ENCODE measurements at regions not wholly inside any gene's neighbourhood (a gene's known extent, or its start where the extent isn't known, plus 50 kb on each side); places are given as distances from the start of the nearest gene placed in this dataset.
"Not testable (repeated sequence)": the region's sequence is repeated elsewhere in the genome, so short reads cannot be mapped to it uniquely, and the experiment has no call there.

GRCh38 chr2:5183031-5183430 lies 509.2 kb upstream of the SOX11 start:
- in situ Hi-C loops (cut with HindIII; ENCODE audit: low sequenced_read_pairs), result no loop called here

- in situ Hi-C loops (cut with HindIII; ENCODE audit: low sequenced_read_pairs), result no loop called here
Measured at GRCh38 chr2:5187283-5187682, 504.9 kb upstream of the SOX11 start.

- in situ Hi-C loops (cut with HindIII; ENCODE audit: low sequenced_read_pairs), result no loop called here
Measured at GRCh38 chr2:5188636-5189035, 503.5 kb upstream of the SOX11 start.

- in situ Hi-C loops (cut with HindIII; ENCODE audit: low sequenced_read_pairs), result no loop called here
Measured at GRCh38 chr2:5190023-5190422, 502.2 kb upstream of the SOX11 start.

GRCh38 chr2:5195636-5196035 lies 496.5 kb upstream of the SOX11 start:
- in situ Hi-C loops (cut with HindIII; ENCODE audit: low sequenced_read_pairs), result no loop called here

- in situ Hi-C loops (cut with HindIII; ENCODE audit: low sequenced_read_pairs), result no loop called here
Measured at GRCh38 chr2:5203134-5203755, 488.9 kb upstream of the SOX11 start.

GRCh38 chr2:5206742-5207141 lies 485.4 kb upstream of the SOX11 start:
- in situ Hi-C loops (cut with HindIII; ENCODE audit: low sequenced_read_pairs), result not testable (repeated sequence)

- in situ Hi-C loops (cut with HindIII; ENCODE audit: low sequenced_read_pairs), result no loop called here
Measured at GRCh38 chr2:5215989-5216607, 476.1 kb upstream of the SOX11 start.

GRCh38 chr2:5227062-5227699 lies 465.0 kb upstream of the SOX11 start:
- in situ Hi-C loops (cut with HindIII; ENCODE audit: low sequenced_read_pairs), result no loop called here

GRCh38 chr2:5229574-5229973 lies 462.6 kb upstream of the SOX11 start:
- in situ Hi-C loops (cut with HindIII; ENCODE audit: low sequenced_read_pairs), result no loop called here

GRCh38 chr2:5230444-5230843 lies 461.7 kb upstream of the SOX11 start:
- in situ Hi-C loops (cut with HindIII; ENCODE audit: low sequenced_read_pairs), result no loop called here

GRCh38 chr2:5230855-5231254 lies 461.3 kb upstream of the SOX11 start:
- in situ Hi-C loops (cut with HindIII; ENCODE audit: low sequenced_read_pairs), result no loop called here

GRCh38 chr2:5231287-5231686 lies 460.9 kb upstream of the SOX11 start:
- in situ Hi-C loops (cut with HindIII; ENCODE audit: low sequenced_read_pairs), result no loop called here

- in situ Hi-C loops (cut with HindIII; ENCODE audit: low sequenced_read_pairs), result no loop called here
Measured at GRCh38 chr2:5234563-5234962, 457.6 kb upstream of the SOX11 start.

GRCh38 chr2:5235701-5236100 lies 456.5 kb upstream of the SOX11 start:
- in situ Hi-C loops (cut with HindIII; ENCODE audit: low sequenced_read_pairs), result no loop called here

- in situ Hi-C loops (cut with HindIII; ENCODE audit: low sequenced_read_pairs), result no loop called here
Measured at GRCh38 chr2:5236249-5236648, 455.9 kb upstream of the SOX11 start.

GRCh38 chr2:5242751-5243150 lies 449.4 kb upstream of the SOX11 start:
- in situ Hi-C loops (cut with HindIII; ENCODE audit: low sequenced_read_pairs), result no loop called here

GRCh38 chr2:5250482-5250881 lies 441.7 kb upstream of the SOX11 start:
- in situ Hi-C loops (cut with HindIII; ENCODE audit: low sequenced_read_pairs), result no loop called here

GRCh38 chr2:5253263-5253662 lies 438.9 kb upstream of the SOX11 start:
- in situ Hi-C loops (cut with HindIII; ENCODE audit: low sequenced_read_pairs), result no loop called here

- in situ Hi-C loops (cut with HindIII; ENCODE audit: low sequenced_read_pairs), result no loop called here
Measured at GRCh38 chr2:5254791-5255332, 437.3 kb upstream of the SOX11 start.

GRCh38 chr2:5263291-5263690 lies 428.9 kb upstream of the SOX11 start:
- in situ Hi-C loops (cut with HindIII; ENCODE audit: low sequenced_read_pairs), result no loop called here

GRCh38 chr2:5264361-5264760 lies 427.8 kb upstream of the SOX11 start:
- in situ Hi-C loops (cut with HindIII; ENCODE audit: low sequenced_read_pairs), result no loop called here

All from endothelial cell of hepatic sinusoid (primary cell).